SK-N-SH (cell line): ENCODE measurements at regions not wholly inside any gene's neighbourhood (a gene's known extent, or its start where the extent isn't known, plus 50 kb on each side); places are given as distances from the start of the nearest gene placed in this dataset.

Source experiments
- CHD2 ChIP-seq: fragments of 150-350 bp; IDR thresholded peaks from 2 replicates; pipeline ENCODE4 v1.6.1; 2018; ENCODE audit warnings: low read length; ENCODE audit not compliant: partially characterized antibody
- CTCF ChIP-seq: fragments of 200-600 bp; sonication (generic); IDR thresholded peaks from 2 replicates; pipeline ENCODE4 v1.6.1; 2017; ENCODE audit warnings: antibody characterized with exemption, mild to moderate bottlenecking, moderate library complexity
- EZH2phosphoT487 ChIP-seq: fragments of 200-600 bp; sonication (generic); IDR thresholded peaks from 2 replicates; pipeline ENCODE4 v1.6.1; 2017; ENCODE audit warnings: low read depth, mixed run types, mild to moderate bottlenecking, antibody characterized with exemption, moderate library complexity, borderline replicate concordance
- FOSL2 ChIP-seq: IDR thresholded peaks from 2 replicates; pipeline ENCODE4 v1.4.0; 2012; ENCODE audit warnings: low read depth, mild to moderate bottlenecking, moderate library complexity, borderline replicate concordance
- FOXM1 ChIP-seq: IDR thresholded peaks from 2 replicates; pipeline ENCODE4 v1.4.0; 2012; ENCODE audit warnings: low read depth, mild to moderate bottlenecking
- MAX ChIP-seq: IDR thresholded peaks from 2 replicates; pipeline ENCODE4 v1.4.0; 2012; ENCODE audit warnings: low read depth
- MXI1 ChIP-seq: IDR thresholded peaks from 2 replicates; pipeline ENCODE4 v1.6.1; 2012; ENCODE audit warnings: mild to moderate bottlenecking, low read depth, low read length, improper control_type of control experiment
- NRF1 ChIP-seq: IDR thresholded peaks from 2 replicates; pipeline ENCODE4 v1.6.1; 2012; ENCODE audit warnings: low read depth, mild to moderate bottlenecking, low read length
- PBX3 ChIP-seq: IDR thresholded peaks from 2 replicates; pipeline ENCODE4; 2012
- POLR2AphosphoS5 ChIP-seq: IDR thresholded peaks from 2 replicates; pipeline ENCODE4 v1.6.1; 2012; ENCODE audit warnings: low read depth, low read length
- REST ChIP-seq: IDR thresholded peaks from 2 replicates; pipeline ENCODE4 v1.6.1; 2012; ENCODE audit warnings: mild to moderate bottlenecking, low read depth, low read length, moderate library complexity
- RFX5 ChIP-seq: IDR thresholded peaks from 2 replicates; pipeline ENCODE4 v1.6.1; 2012; ENCODE audit warnings: mild to moderate bottlenecking, improper control_type of control experiment, low read length
- RXRA ChIP-seq: IDR thresholded peaks from 2 replicates; pipeline ENCODE4 v1.4.0; 2012; ENCODE audit warnings: low read depth, mild to moderate bottlenecking, borderline replicate concordance

- TF ChIP-seq PBX3 (no peak), EZH2phosphoT487 (no peak), CHD2 (no peak), CTCF (no peak), MAX (no peak), NRF1 (no peak), REST (no peak), MXI1 (no peak), POLR2AphosphoS5 (no peak), RXRA (no peak), RFX5 (no peak), FOXM1 (no peak), FOSL2 (no peak)
These were observed 645.1 kb downstream of the UQCRFS1 start for GRCh38 chr19:28567834-28568233.
